Dedifferentiated amniotic fluid mesenchymal stem cell (primary cell): ENCODE measurements at regions not wholly inside any gene's neighbourhood (a gene's known extent, or its start where the extent isn't known, plus 50 kb on each side); places are given as distances from the start of the nearest gene placed in this dataset.
"Not testable (repeated sequence)": the region's sequence is repeated elsewhere in the genome, so short reads cannot be mapped to it uniquely, and the experiment has no call there.

Source experiments
- DNase-seq: peaks from one replicate; pipeline ENCODE4 v3.0.0-alpha.2; 2016; ENCODE audit errors: extremely low spot score

DNA sequence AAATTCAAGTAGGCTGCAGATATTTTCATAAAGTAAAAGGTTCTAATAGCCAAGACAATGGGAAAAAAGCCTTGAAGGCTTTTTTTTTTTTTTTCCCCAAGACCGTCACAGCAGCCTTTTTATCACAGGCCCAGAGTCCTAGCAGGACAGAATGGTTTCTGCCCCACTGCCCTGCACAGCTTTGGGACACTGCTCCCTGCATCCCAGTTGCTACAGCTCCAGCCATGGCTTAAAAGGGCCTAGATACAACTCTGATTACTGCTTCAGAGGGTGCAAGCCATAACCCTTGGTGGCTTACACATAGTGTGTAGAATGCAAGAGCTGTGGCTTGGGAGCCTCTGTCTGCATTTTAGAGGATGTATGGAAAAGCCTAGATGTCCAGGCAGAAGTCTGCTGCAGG lies 1362.8 kb downstream of the SLITRK5 start:
- no peak for DNase-seq

GRCh38 chr13:89052699-89053098 lies 1381.5 kb downstream of the SLITRK5 start:
- DNase-seq: no peak

DNA sequence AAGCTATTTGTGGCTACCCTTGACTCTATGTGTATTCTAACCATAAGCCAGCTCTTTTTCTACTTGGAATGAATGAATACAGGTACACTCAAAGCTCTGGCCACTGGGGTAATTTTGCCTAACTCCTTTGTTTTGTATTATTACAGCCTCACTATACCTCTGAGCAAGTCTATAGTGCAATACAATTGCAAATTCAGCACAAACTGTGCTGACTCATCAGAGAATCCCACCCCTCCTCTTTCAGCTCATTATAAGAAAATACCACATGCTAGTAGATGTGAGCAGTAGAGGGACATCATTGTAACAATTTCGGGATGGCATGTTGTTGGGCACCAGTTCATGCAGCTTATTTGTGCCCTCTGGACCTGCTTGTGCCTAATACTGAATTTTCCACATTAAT lies 1382.2 kb downstream of the SLITRK5 start:
- no peak for DNase-seq

- no peak for DNase-seq
These were observed 1386.1 kb downstream of the SLITRK5 start for GRCh38 chr13:89057274-89057673.

DNA sequence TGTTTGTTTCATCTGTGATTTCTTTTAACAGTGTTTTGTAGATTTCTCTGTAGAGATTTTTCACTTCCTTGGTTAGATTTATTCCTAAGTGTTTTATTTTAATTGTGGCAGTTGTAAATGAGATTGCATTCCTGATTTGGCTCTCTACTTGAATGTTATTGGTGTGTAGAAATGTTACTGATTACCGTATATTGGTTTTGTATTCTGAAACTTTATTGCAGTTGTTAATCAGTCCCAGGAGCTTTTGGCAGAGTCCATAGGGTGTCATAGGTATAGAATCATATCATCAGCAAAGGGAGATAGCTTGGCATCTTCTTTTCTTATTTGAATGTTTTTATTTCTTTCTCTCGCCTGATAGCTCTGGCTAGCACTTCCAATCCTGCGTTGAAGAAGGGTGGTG lies 1386.7 kb downstream of the SLITRK5 start:
- no peak for DNase-seq

DNA sequence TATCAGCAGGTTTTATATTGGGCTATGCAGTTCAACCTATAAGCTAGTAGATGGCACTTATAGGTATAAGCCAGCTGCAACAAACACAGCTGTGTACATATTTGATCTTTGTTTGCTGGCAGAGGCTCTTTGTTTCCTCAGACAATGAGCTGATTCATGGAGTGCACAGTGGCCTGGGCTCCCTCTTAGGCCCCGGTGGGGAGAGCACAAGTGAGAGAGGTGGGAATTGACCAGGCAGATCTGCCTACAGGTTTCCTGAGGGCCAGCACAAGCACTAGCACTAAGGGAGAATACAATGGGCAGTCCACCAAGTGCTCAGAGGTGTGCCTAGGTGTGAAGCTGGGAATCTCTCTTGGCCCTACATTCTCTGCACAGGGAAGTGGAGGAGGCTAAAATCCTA lies 1390.7 kb downstream of the SLITRK5 start:
- no peak for DNase-seq

GRCh38 chr13:89066868-89067466 lies 1395.8 kb downstream of the SLITRK5 start:
- DNase-seq: no peak

DNA sequence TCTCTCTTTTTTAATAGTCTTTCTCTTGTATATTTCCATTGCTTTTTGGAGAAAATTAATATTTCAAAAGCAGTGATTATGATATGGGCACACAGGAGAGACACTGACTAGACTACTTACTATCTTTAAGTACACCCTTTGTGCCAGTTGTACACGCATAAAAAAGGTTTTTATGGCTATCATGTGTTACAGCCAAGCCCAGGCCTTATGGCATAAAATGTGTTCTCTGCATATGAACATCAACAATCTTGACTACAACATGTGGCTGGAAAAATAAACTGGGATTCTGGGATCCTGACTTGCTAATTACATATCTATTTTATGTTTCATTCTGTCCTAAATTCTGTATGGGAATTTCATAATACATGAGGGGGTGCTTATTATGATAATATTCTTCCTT lies 1401.8 kb downstream of the SLITRK5 start:
- no peak for DNase-seq

- DNase-seq: no peak
These were observed 1405.5 kb downstream of the SLITRK5 start for GRCh38 chr13:89076622-89077021.

GRCh38 chr13:89082623-89083022 lies 1411.5 kb downstream of the SLITRK5 start:
- no peak for DNase-seq

GRCh38 chr13:89088107-89088506 lies 1416.9 kb downstream of the SLITRK5 start:
- DNase-seq: not testable (repeated sequence)

- no peak for DNase-seq
These were observed 1426.8 kb downstream of the SLITRK5 start for GRCh38 chr13:89097994-89098393.

DNA sequence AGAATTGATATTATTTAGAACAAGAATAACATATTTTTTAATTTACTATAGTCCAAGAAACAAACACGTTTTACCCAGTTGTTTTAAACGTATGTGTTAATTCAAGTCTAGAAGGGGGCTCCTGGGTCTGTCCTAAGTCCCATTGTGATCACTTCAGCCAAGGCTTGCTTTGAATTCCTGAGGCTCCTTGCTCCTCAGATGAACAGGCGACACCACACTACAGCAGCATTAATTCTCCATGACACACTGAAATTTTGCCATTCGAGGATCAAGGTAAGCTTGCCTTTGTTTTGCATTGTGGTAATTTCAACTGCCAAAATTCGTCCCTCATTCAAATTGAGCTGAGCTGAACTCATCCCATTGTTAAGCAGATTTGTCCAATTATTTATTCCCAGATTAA lies 1442.6 kb downstream of the SLITRK5 start:
- DNase-seq: no peak

DNA sequence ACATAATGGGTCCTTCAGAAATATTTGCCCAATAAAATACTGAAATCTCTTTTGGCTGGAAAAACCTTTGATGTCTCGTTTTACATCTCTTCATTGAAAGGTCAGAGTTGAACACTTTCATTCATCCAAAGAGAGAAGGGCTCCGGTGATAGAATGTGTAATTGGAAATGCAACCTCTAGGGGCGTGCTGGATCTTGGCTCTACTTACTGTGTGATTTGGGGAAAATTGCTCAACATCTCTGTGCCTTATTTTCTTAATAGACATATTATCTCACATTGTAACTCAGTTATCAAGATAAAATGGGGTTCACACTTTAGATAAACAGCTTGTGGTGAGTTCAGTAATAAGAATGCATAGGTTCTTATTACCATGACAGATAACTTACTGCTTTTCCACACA lies 1444.1 kb downstream of the SLITRK5 start:
- DNase-seq: no peak

- no peak for DNase-seq
These were observed 1465.5 kb downstream of the SLITRK5 start for GRCh38 chr13:89136678-89137077.

DNA sequence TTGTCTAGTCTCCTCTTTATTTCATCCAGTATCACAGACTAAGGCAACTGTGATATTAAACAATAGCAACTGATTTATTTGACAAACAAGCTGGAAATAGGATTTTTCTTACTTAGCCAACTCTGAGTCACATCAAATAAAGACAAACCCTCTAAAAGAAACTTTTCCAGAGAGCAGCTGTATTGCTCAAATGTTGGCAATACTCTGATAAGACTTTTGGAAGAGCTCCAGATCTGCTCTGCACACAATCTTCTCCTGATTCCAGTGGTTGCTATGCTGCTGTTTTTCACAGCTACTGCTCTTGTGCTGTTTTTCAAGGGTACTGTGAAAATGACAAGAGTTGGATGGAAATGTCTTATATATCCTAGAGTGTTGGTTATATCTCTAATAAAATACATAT lies 1479.2 kb downstream of the SLITRK5 start:
- DNase-seq: no peak

DNA sequence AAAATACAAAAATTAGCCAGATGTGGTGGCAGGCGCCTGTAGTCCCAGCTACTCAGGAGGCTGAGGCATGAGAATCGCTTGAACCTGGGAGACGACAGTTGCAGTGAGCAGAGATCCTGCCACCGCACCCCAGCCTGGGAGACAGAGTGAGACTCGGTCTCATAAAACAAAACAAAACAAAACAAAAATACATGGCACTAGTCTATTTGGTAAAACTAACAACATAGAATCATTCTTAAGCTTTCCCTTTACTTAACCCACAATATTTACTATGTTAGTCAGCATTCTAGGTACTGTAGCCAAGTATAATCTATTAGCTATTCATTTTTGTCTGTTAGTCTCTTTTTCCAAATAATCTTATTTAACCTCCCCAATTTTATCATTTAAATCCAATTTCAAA lies 1482.8 kb downstream of the SLITRK5 start:
- DNase-seq: no peak

- no peak for DNase-seq
These were observed 1491.9 kb downstream of the SLITRK5 start for GRCh38 chr13:89163096-89163495.

DNA sequence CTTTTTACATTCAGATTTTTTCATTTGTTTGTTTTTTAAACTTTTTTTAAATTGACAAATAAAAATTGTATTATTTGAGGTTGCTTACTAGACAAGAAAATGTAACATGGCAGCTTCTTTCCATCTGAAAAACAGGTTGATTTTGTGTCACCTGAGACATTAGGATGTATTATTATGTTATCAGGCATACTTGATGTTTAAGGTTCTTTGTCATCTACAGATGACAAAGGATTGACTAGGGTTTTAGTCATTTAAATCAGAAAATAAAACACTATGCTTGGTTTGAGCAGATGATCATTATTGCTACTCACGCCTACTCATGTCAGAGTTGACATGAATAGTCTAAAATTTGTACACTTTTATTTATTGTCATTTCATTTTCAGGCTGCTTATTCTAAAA lies 1494.5 kb downstream of the SLITRK5 start:
- DNase-seq: no peak

GRCh38 chr13:89169951-89170350 lies 1498.8 kb downstream of the SLITRK5 start:
- DNase-seq: no peak

DNA sequence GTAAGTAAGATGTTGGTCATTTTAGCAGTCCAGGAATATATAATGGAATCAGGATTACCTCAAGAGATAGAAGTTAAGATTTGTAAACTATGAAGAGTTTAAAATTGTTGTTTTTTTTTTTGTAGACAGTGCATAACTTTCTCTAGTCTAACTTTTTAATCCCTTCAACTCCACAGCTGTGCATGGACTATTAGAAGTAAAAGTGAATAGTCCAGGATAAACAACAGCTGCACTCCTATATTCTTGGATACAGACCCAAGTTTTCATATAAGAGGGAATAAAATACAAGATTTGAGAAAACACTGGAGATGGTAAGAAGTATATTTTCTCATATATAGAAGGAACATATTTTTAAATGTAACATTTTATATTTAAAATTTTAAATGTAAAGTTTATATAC lies 1509.9 kb downstream of the SLITRK5 start:
- DNase-seq: no peak

GRCh38 chr13:89199138-89199537 lies 1528.0 kb downstream of the SLITRK5 start:
- DNase-seq: no peak

DNA sequence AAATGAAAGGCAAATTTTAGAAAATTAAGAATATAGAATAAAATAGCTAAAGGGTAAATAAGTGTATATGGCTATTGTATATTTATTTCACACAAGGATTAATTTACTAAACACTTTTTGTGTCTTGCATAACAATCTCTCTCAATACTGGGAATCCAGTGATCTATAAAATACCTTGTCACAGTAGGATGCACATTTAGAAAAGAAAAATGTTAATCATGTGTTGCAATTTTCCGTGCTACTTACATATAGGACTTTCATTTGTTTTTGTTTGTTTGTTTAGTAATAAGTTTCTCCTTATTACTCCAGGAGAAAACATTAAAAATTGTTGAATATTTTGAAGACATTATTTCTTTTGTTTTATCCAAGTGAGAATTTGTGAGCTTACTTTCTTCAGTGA lies 1533.3 kb downstream of the SLITRK5 start:
- DNase-seq: no peak

DNA sequence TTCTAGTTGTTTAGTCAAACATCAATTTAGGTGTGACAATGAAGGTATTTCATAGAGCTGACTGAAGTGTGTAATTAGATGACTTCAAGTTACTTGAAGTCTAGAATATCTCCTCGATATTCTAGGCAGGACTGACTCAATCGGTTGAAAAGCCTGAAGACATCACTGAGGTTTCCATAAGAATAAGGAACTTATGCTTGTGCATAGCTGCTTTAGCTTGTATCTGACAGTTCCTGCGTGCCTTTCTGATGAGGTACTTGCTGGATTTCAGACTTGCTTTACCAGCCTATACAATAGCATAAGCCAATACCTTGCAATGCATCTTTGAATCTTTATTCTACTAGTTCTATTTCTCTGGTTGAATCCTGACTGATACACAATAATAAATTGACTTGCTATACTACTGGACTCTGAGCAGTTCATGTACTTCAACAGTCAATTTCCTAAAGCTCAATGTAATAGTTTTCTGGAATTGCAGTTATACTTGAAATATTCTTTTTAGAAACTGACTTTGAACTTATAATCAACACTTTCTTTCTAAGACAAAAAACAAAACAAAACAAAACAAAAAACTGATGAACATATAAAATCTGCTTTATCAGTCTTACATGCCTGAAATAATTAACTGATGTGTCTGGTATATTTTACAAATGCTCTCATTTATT lies 1534.8 kb downstream of the SLITRK5 start:
- DNase-seq: no peak
